ENCODE measurements at regions not wholly inside any gene's neighbourhood (a gene's known extent, or its start where the extent isn't known, plus 50 kb on each side); places are given as distances from the start of the nearest gene placed in this dataset.

DNA sequence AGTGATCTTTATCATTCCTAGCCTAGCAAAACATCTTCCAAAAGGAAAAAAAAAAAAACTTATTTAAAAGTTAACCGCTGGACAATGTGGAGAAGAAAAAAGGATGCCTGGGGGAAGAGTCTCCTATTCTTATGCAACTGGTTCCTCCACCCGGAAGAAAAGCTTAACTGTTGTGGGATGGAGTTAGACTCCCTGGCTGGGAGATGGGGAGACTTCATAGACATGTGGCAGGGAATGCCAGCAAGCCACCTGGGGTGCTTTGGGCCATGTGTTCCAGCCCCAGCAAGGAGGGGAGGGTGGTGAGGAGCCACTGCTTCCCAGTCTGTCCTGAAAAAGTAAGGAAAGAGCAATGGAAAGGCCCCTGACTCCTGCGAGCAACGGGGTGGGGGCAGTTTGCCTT is 119.4 kb upstream of the SPIN4 start:
- TF ChIP-seq, protein P1, sequence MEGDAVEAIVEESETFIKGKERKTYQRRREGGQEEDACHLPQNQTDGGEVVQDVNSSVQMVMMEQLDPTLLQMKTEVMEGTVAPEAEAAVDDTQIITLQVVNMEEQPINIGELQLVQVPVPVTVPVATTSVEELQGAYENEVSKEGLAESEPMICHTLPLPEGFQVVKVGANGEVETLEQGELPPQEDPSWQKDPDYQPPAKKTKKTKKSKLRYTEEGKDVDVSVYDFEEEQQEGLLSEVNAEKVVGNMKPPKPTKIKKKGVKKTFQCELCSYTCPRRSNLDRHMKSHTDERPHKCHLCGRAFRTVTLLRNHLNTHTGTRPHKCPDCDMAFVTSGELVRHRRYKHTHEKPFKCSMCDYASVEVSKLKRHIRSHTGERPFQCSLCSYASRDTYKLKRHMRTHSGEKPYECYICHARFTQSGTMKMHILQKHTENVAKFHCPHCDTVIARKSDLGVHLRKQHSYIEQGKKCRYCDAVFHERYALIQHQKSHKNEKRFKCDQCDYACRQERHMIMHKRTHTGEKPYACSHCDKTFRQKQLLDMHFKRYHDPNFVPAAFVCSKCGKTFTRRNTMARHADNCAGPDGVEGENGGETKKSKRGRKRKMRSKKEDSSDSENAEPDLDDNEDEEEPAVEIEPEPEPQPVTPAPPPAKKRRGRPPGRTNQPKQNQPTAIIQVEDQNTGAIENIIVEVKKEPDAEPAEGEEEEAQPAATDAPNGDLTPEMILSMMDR (IDR thresholded peaks at IDR 0.05; ENCODE audit: low read depth, low read length, poor library complexity, severe bottlenecking) = no peak
- TF ChIP-seq EZH2phosphoT487 (IDR thresholded peaks at IDR 0.05; ENCODE audit: borderline replicate concordance, low read length) = no peak
